ENCODE measurements at regions not wholly inside any gene's neighbourhood (a gene's known extent, or its start where the extent isn't known, plus 50 kb on each side); places are given as distances from the start of the nearest gene placed in this dataset.

GRCh38 chr4:24476282-24476681 lies 108.1 kb downstream of the DHX15 start:
- DNase-seq (ENCODE audit: low read depth), result no peak

DNA sequence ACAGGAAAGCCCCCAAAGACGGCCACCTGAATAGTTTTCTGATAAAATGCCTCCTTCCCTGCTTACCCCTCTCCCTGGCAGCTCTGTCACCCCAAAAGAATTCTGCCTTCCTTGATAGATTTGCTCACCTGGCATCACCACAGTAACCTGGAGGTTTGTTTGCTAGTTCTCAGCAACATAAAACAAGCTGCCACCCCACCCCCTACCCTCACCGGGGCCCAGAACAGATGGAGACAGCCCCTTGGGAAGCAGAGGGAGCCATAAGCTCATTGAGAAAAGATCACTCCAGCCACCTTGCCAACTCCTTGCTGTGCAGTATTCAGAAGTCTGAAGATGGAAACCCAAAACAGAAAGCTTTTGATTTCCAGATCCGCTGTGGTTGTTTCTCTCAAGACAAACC lies 108.6 kb downstream of the DHX15 start:
- no peak for DNase-seq (ENCODE audit: low read depth)

DNA sequence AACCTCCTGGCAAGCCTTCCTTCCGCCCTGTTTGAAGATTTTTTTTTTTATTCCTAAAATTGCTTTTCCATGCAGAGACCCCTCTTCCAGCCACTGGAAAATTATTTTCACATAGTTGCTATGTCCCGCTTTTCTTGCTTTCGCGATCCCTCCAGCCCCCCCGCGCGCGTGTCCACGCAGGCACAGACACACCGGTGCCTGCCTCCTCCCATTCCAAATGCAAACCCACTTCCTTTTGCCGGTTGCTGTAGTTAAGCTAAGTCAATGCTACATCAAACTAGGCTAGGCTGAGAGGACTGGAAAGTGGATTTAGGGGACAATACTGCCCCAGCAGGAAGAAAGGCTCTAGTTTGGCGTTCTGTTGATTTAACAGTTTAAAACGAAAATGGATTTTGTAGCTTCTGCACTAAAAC lies 111.0 kb downstream of the DHX15 start:
- no peak for DNase-seq (ENCODE audit: low read depth)

DNA sequence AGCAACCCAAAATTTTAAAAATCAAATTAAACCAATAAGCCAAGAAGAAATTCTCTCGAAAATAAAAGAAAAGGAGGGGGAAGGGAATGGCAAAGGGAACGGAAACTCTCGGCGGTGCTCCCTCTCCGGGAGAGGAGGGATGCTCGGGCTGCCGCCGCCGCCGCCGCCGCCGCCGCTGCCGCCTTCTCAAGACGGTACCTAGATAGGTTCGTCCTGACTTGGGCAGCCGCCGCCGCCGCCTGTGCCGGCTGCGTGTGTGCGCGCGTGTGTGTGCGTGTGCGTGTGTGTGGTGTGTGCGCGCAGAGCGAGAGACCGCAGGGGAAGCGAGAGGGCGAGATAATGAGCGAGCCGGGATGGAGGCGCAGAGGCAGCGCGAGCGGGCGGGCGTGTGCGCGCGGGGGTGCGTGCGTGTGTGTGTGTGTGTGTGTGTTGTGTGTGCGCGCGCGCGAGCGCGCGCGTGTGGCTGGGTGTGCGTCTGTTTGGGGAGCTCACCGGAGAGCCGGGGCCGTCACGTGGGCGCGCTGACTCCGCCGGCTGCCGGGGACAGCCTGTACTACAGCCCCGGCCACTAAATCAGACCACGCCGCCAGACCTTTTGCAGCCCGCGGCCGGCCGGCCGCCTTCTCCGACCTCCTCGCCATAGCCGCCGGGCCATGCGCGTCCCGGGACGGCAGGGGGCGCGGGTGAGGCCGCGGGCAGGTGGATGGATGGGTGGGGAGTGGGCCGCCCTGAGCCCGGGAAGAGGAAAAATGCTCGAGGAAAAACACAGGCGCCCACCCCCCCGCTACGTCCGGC lies 111.6 kb downstream of the DHX15 start:
- peak; percentile 2 for DNase-seq (ENCODE audit: low read depth)

GRCh38 chr4:24472161-24472510 lies 112.2 kb downstream of the DHX15 start:
- DNase-seq (ENCODE audit: low read depth), result no peak

DNA sequence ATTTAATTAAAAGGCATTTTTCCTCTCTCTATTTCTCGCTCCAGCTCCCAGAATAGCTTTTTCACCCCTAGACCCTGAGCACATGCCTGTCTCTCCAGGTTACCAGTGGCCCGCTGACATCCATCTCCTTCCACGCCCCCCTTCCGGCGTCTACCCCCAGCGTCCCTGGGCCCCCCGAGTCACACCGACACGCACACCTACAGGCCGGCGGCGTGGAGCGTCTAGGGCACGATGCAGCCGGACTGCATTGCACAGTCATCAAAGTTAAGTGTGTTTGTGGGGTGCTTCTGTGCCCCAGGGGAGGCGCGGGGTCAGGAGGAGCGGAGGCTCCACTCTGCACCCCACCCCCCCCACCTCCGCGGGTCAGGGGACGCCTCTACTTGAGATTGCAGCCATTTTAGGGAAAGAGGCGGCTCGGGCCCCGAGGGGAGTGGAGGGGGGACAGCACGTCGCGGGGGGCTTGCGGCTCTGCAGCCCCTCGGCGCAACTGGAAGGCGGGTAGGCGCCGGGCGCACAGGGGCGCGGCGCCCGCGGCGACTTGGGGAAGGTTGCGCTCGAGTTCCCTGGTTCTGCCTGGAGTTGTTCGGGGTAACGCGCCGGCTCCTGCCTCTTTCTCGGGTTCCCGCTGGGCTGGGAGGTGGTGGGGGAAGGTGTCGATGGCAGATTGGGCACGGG lies 112.7 kb downstream of the DHX15 start:
- no peak for DNase-seq (ENCODE audit: low read depth)

DNA sequence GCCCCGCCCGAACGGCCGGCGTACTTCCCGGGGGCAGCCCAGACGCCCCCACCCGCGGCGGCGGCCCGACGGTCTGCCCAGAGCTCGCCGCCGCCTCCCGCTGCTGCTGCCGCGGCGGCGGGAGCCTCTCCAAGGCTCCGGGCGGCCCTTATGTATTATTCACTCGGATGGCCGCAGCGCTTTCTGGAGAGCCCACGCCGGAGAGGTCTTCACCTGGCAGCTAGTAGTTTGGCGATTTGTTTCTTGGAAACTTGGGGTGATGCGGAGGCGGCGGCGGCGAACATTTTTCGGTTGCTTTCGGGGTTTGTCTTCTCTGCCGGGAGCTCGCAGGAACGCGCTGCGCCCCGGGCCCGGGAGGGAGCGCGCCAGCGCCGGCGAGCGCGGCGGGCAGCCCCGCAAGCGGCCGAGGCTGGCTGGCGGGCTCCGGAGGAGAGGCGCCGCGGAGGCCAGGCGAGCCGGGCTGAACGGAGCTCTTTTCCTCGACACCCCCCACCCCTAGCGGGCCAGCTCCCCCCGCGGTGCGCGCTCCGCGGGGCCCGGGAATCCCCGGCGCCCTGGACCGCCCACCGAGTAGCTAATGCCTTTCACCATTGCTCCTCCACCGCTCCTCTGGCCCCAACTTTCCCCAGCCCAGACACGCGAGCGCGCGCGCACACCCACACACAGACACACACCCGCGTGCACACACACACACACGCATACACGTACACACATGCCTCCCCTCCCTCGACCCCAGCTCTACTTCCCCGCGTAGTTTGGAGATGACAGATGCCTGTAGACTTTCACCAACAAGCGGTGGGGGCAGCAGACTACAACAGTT lies 113.5 kb downstream of the DHX15 start:
- no peak for DNase-seq (ENCODE audit: low read depth)

GRCh38 chr4:24468071-24468470 lies 116.3 kb downstream of the DHX15 start:
- no peak for DNase-seq (ENCODE audit: low read depth)

DNA sequence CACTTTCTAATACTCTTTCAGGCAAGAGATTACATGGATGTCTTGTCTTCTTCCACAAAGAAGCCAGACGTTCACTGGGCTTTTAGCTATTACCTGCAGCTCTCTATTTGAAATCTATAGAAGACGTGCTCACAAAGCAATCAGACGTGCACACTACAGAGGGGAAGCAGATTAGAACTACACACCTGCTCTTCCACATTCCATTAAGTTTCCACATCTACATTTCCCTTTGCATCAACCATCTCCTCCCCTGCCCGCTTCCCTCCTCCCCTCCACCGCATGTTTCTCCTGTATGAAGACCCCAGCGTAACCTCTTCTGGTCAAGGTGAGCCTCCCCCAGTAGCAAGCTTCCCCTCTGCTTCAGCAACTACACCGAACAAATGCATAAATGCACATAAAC lies 119.8 kb downstream of the DHX15 start:
- no peak for DNase-seq (ENCODE audit: low read depth)

GRCh38 chr4:24456431-24456830 lies 127.9 kb downstream of the DHX15 start:
- no peak for DNase-seq (ENCODE audit: low read depth)

DNA sequence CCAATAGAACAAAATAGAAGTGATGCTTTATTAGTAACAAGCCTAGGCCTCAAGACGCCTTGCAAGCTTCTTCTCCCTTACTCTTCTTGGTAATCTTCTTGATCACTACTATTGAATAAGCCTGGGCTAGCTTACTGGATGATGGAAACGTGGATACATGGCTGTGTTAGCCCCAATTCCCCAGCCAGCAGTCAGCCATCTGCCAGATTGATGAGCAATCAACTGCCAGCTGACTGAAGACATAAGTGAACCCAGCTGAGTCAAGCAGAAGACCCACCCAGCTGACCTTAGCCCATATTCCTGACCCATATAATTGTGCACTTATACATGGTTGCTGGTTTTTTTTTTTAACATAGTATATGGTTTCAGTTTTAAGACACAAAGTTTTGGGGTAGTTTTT lies 130.4 kb downstream of the DHX15 start:
- no peak for DNase-seq (ENCODE audit: low read depth)

GRCh38 chr4:24451870-24452269 lies 132.5 kb downstream of the DHX15 start:
- no peak for DNase-seq (ENCODE audit: low read depth)

DNA sequence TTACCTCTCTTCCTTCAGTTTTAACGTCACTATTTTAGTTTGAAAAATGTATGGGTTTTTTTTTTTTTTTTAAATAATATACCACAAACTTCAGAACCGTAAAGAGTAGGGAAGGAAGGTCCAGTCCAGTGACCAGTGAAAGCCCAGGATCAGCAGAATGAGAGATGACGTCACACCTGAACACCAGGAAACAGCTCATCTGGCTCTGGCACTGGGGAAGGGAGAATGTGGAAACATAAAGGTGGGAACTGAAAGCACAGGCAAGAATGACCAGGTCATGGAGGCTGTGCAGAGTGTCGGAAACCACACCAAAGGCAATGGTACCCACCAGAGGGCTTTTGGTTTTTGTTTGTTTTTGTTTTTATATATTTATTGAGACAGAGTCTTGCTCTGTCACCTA lies 141.2 kb downstream of the DHX15 start:
- no peak for DNase-seq (ENCODE audit: low read depth)

DNA sequence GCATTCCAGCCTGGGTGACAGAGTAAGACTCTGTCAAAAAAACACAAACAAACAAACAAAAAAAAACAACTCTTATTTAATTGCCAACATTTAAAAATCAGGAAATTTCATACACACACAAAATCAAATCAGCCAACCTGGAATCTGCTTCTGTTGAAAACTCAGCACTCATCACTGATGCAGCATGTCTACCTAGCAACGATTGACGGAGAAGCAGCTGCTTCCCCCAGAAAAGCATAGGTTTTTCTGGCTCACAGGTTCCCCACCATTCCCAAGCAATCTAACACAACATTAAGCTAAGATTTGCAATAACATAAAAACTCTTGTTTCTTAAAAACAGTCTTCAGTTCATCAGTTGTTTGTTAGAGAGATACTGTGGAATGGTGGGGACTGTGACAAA lies 143.6 kb downstream of the DHX15 start:
- DNase-seq (ENCODE audit: low read depth), result no peak

DNA sequence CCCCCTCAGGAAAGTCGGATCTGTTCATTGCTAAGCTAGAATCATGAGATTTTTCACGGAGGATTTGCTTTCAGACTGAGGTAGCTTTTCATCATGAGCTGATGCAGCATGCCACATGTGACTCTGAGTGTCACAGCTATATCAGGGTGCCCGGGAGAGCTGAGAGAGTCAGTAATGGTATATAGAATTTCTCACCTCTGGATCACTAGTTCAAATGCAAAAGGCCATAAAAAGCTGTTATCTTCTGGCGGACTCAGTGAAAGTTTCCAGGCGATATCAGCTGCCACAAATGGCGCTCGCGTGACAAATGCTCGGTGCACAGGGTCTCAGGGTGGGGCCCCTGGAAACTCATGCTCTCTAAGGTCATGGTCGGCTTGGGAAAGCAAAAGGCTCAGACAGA lies 150.1 kb downstream of the DHX15 start:
- DNase-seq (ENCODE audit: low read depth), result no peak

DNA sequence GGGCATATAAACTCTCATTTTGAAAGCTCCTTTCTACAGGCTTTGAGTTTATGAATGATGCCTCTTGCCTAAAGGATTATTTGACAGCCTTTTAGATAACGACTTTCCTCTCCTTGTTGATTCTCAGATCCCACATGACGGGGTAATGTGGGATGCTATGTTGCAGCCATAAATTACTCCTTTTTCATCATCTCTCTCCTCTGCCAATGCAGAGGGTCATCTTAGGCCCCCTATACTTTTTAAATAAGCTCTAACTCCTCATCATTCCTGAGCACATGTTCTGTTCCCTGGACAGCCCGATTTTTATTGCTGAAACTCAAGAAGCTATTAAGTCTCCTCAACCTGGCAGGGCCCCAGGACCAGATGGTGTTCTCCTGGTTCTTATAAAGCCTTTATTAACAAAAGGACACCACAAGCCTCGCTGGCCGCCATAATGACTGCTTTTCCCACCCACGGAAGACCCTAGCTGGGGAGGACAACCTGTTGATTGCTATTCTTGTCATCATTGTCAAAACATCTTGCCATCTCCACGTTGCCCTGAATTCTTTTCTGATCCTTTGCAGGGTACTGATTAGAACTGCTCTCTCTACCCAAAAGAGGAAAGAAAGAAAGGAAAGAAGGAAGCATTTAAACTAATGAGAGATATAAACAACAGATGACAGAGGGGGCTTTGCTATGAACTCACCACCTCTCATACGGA lies 150.7 kb downstream of the DHX15 start:
- no peak for DNase-seq (ENCODE audit: low read depth)

DNA sequence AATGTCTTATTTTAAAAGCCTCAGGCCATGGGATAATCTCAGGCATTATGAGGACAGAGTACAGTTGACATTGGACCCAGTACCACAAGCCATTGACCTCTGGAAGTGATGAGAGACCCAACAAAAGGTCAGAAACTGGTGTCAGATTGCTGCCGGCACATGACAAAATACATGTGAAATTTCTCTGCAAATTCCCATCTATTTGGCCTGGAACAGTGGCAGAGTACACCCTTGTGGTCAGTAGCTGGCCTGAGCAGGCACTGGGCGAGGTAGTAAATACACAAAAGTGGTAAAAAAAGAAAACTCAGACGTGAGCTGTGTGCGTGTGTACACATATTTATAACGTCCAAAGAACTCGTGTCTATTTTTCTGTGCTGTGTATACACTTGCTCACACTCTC lies 155.5 kb downstream of the DHX15 start:
- no peak for DNase-seq (ENCODE audit: low read depth)

GRCh38 chr4:24426557-24426956 lies 157.8 kb downstream of the DHX15 start:
- no peak for DNase-seq (ENCODE audit: low read depth)

- no peak for DNase-seq (ENCODE audit: low read depth)
These were observed 158.5 kb downstream of the DHX15 start for GRCh38 chr4:24425863-24426262.

DNA sequence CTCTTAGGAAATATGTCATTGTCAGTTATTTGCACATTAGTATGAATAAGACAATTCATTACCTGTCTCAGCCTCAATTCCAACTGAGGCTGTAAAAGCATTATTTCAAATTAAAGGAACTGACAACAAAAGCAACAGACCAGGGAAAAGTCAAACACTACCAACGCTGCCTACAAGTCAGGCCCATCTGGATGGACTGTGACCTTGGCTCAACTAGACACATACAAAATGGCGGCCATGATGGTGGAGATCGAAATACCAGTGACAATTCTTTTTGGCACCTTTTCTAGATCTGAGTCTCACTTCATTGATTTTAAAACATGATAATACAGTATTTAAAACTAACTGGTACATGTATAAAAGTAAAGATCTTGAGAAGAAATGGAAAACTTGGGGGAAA lies 160.7 kb downstream of the DHX15 start:
- no peak for DNase-seq (ENCODE audit: low read depth)

DNA sequence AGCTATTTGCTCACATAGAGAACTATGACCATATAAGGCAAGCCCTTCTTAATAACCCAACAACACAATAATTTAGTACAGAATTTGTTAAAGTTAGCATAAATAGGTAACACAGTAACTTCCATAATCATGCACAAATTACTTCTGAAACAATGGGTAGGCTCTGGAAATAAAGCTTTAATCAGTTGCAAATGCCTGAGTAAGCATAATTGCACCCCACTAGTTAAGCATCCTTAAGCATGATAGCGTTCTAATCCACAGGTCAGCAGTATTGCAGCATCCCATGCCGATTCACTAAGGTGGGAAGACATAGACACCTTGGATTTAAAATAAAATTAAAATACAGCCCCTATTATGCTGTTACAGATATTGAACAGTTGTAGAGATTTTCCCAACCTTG lies 161.7 kb downstream of the DHX15 start:
- DNase-seq (ENCODE audit: low read depth), result no peak
